ENCODE measurements at regions not wholly inside any gene's neighbourhood (a gene's known extent, or its start where the extent isn't known, plus 50 kb on each side); places are given as distances from the start of the nearest gene placed in this dataset.

GRCh38 chr7:65301007-65301406 is 72.6 kb upstream of the ZNF92 start:
- TF ChIP-seq CTCF (IDR thresholded peaks at IDR 0.05; ENCODE audit: low read length) (no peak), EZH2 (optimal IDR thresholded peaks at IDR 0.05; ENCODE audit: low read depth, low read length) (no peak), EZH2phosphoT487 (IDR thresholded peaks at IDR 0.05; ENCODE audit: low read length) (no peak)

Data from MM.1S (cell line).